K562 (cell line): ENCODE measurements at regions not wholly inside any gene's neighbourhood (a gene's known extent, or its start where the extent isn't known, plus 50 kb on each side); places are given as distances from the start of the nearest gene placed in this dataset.

Experiments
- AFF1 ChIP-seq, 2 experiments: fragments of 450-650 bp; IDR thresholded peaks; 2 replicates each; pipeline ENCODE4 v1.6.1; 2018; ENCODE audit warnings: mild to moderate bottlenecking in 2 of 2, low read depth in 1 of 2; ENCODE audit not compliant: partially characterized antibody in 2 of 2
- CBFB ChIP-seq: sonication (generic); formaldehyde crosslinking; IDR thresholded peaks from 2 replicates; pipeline ENCODE4 v1.4.0; 2020; ENCODE audit warnings: mild to moderate bottlenecking, missing genetic modification reagents
- CBX2 ChIP-seq: fragments of 200-600 bp; sonication (generic); IDR thresholded peaks from one replicate; pipeline ENCODE4 v1.6.1; 2012; ENCODE audit warnings: mild to moderate bottlenecking, low read length, inconsistent platforms; ENCODE audit not compliant: insufficient read depth, poor library complexity, severe bottlenecking
- FOXK2 ChIP-seq, 2 experiments: fragments of 450-650 bp; IDR thresholded peaks in 1 of 2; conservative IDR thresholded peaks in 1 of 2; 2 replicates each; pipeline ENCODE4 v1.6.1; 2016; ENCODE audit warnings: low read depth in 2 of 2, mild to moderate bottlenecking in 1 of 2
- MEIS2 ChIP-seq: fragments of 450-650 bp; IDR thresholded peaks from 2 replicates; pipeline ENCODE4 v1.6.1; 2014; ENCODE audit warnings: mild to moderate bottlenecking; ENCODE audit not compliant: partially characterized antibody
- NR1H2 ChIP-seq: sonication (generic); formaldehyde crosslinking; IDR thresholded peaks from 2 replicates; pipeline ENCODE4 v1.4.0; 2020; ENCODE audit warnings: mild to moderate bottlenecking, missing genetic modification reagents
- POLR2B ChIP-seq: fragments of 450-650 bp; IDR thresholded peaks from 2 replicates; pipeline ENCODE4 v1.6.1; 2018; ENCODE audit warnings: low read depth; ENCODE audit not compliant: partially characterized antibody
- RBFOX2 ChIP-seq: fragments of 200-400 bp; formaldehyde crosslinking; IDR thresholded peaks from 2 replicates; pipeline ENCODE4 v1.6.1; 2017; ENCODE audit warnings: low read depth, mild to moderate bottlenecking, low read length, moderate library complexity
- TF ChIP-seq, protein P1 (sequence below): fragments of 450-650 bp; IDR thresholded peaks from 2 replicates; pipeline ENCODE4 v1.7.0; 2016; ENCODE audit warnings: borderline replicate concordance
- TF ChIP-seq, protein P2 (sequence below), 2 experiments: fragments of 450-650 bp in 1 of 2; sonication (generic) in 1 of 2; formaldehyde crosslinking in 1 of 2; IDR thresholded peaks; 2 replicates each; pipeline versions ENCODE4 v1.7.1 to v1.9.0; 2016 to 2022; ENCODE audit warnings: inconsistent platforms in 1 of 2, mild to moderate bottlenecking in 1 of 2, missing genetic modification reagents in 1 of 2

GRCh38 chr7:25863005-25863728, 288.8 kb upstream of the NFE2L3 start (continued):
- TF ChIP-seq, protein P1, sequence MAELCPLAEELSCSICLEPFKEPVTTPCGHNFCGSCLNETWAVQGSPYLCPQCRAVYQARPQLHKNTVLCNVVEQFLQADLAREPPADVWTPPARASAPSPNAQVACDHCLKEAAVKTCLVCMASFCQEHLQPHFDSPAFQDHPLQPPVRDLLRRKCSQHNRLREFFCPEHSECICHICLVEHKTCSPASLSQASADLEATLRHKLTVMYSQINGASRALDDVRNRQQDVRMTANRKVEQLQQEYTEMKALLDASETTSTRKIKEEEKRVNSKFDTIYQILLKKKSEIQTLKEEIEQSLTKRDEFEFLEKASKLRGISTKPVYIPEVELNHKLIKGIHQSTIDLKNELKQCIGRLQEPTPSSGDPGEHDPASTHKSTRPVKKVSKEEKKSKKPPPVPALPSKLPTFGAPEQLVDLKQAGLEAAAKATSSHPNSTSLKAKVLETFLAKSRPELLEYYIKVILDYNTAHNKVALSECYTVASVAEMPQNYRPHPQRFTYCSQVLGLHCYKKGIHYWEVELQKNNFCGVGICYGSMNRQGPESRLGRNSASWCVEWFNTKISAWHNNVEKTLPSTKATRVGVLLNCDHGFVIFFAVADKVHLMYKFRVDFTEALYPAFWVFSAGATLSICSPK: 0 out of 2 replicates have a peak, but pooled peaks have one; percentile 19
- TF ChIP-seq CBX2 (peak; percentile 97), AFF1 (IDR thresholded peaks at IDR 0.05; ENCODE audit: low read depth in 1 of 2, partially characterized antibody in 2 of 2) (peak in 1 of 2 experiments; percentile 56), CBFB (CRISPR knock-in tag) (no peak), MEIS2 (no peak), POLR2B (peak; percentile 8), NR1H2 (CRISPR knock-in tag) (no peak), RBFOX2 (peak; percentile 12; the same call in 1 of the 2 replicates), FOXK2 (conservative IDR thresholded peaks at IDR 0.05 in 1 of 2, IDR thresholded peaks at IDR 0.05 in 1 of 2; ENCODE audit: low read depth in 2 of 2) (peak; percentile 39 to 56; a peak in 3 of 4 replicates)
- TF ChIP-seq, protein P2, sequence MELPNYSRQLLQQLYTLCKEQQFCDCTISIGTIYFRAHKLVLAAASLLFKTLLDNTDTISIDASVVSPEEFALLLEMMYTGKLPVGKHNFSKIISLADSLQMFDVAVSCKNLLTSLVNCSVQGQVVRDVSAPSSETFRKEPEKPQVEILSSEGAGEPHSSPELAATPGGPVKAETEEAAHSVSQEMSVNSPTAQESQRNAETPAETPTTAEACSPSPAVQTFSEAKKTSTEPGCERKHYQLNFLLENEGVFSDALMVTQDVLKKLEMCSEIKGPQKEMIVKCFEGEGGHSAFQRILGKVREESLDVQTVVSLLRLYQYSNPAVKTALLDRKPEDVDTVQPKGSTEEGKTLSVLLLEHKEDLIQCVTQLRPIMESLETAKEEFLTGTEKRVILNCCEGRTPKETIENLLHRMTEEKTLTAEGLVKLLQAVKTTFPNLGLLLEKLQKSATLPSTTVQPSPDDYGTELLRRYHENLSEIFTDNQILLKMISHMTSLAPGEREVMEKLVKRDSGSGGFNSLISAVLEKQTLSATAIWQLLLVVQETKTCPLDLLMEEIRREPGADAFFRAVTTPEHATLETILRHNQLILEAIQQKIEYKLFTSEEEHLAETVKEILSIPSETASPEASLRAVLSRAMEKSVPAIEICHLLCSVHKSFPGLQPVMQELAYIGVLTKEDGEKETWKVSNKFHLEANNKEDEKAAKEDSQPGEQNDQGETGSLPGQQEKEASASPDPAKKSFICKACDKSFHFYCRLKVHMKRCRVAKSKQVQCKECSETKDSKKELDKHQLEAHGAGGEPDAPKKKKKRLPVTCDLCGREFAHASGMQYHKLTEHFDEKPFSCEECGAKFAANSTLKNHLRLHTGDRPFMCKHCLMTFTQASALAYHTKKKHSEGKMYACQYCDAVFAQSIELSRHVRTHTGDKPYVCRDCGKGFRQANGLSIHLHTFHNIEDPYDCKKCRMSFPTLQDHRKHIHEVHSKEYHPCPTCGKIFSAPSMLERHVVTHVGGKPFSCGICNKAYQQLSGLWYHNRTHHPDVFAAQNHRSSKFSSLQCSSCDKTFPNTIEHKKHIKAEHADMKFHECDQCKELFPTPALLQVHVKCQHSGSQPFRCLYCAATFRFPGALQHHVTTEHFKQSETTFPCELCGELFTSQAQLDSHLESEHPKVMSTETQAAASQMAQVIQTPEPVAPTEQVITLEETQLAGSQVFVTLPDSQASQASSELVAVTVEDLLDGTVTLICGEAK (IDR thresholded peaks at IDR 0.05): peak; percentile 43; the same call in 1 of the 2 replicates
- TF ChIP-seq, protein P2 (CRISPR knock-in tag; IDR thresholded peaks at IDR 0.05): no peak
